ENCODE measurements at regions not wholly inside any gene's neighbourhood (a gene's known extent, or its start where the extent isn't known, plus 50 kb on each side); places are given as distances from the start of the nearest gene placed in this dataset.

- ChIA-PET RAD21 (ENCODE audit: unreplicated experiment) (no interaction called here), CTCF (no interaction called here), POLR2A (no interaction called here), SMC1A (ENCODE audit: uncharacterized antibody, unreplicated experiment) (no interaction called here)
- no peak for DNase-seq (ENCODE audit: low read depth, low spot score)
- Histone ChIP-seq H3K36me3 (ENCODE audit: control insufficient read depth in 2 of 2, insufficient read depth in 2 of 2, low read length in 1 of 2) (no peaks in the 10 kb centered on the region), H3K9ac (ENCODE audit: control insufficient read depth, insufficient read depth, low read length) (no peak overlapping the region), H3K27ac (ENCODE audit: control insufficient read depth, insufficient read depth) (no peak overlapping the region), H4K20me1 (ENCODE audit: control insufficient read depth, insufficient read depth) (no peaks in the 10 kb centered on the region), H3K4me2 (ENCODE audit: control insufficient read depth, insufficient read depth) (no peak overlapping the region), H2AFZ (ENCODE audit: control insufficient read depth, low read depth, low read length) (no peak overlapping the region), H3K9me3 (replicated peaks; ENCODE audit: control insufficient read depth, insufficient read depth, low read length) (no peaks in the 10 kb centered on the region), H3K4me1 (ENCODE audit: control insufficient read depth, insufficient read depth, low read length) (no peaks in the 10 kb centered on the region), H3K79me2 (ENCODE audit: control insufficient read depth, insufficient read depth, low read length) (no peaks in the 10 kb centered on the region), H3K27me3 (replicated peaks in 1 of 2; ENCODE audit: control insufficient read depth in 2 of 2, insufficient read depth in 2 of 2, low read length in 1 of 2) (no peaks in the 10 kb centered on the region), H3K4me3 (no peak overlapping the region)
- in situ Hi-C loops (cut with MboI): no loop called here
- no peak for FAIRE-seq
- WGBS (ENCODE audit: insufficient coverage, insufficient replicate concordance, low lambda C conversion rate, missing lambda C conversion rate): 0% methylated on average over 1 of the region's 1 CpG
- BruUV-seq (replicated peaks): no TSS peak
- intact Hi-C loops (cut with micrococcal nuclease; ENCODE audit: unreplicated experiment): no loop called here
- TF ChIP-seq YY1 (IDR thresholded peaks at IDR 0.05; ENCODE audit: low read depth, low read length): no peak
- no peak for TF ChIP-seq TBL1XR1 (IDR thresholded peaks at IDR 0.05; ENCODE audit: low read depth, low read length)
- no peak for TF ChIP-seq USF1 (IDR thresholded peaks at IDR 0.05; ENCODE audit: borderline replicate concordance, extremely low read length, insufficient read depth, low read depth, low read length)
- no peak for ATAC-seq
These were observed 423.0 kb downstream of the TECRL start for GRCh38 chr4:63986253-63986652.

- ATAC-seq (no peak), DNase-seq (ENCODE audit: low read depth, low spot score) (no peak), FAIRE-seq (no peak)
- ChIA-PET CTCF (no interaction called here), POLR2A (no interaction called here), RAD21 (ENCODE audit: unreplicated experiment) (no interaction called here), SMC1A (ENCODE audit: uncharacterized antibody, unreplicated experiment) (no interaction called here)
- no peaks in the 10 kb centered on the region for H3K4me1 ChIP-seq (ENCODE audit: control insufficient read depth, insufficient read depth, low read length)
- H3K27me3 ChIP-seq (replicated peaks in 1 of 2; ENCODE audit: control insufficient read depth in 2 of 2, insufficient read depth in 2 of 2, low read length in 1 of 2): no peaks in the 10 kb centered on the region
- intact Hi-C loops (cut with micrococcal nuclease; ENCODE audit: unreplicated experiment) (no loop called here), in situ Hi-C loops (cut with MboI) (no loop called here)
- BruUV-seq (replicated peaks): no TSS peak
- no peaks in the 10 kb centered on the region for H3K79me2 ChIP-seq (ENCODE audit: control insufficient read depth, insufficient read depth, low read length)
- no peak overlapping the region for H2AFZ ChIP-seq (ENCODE audit: control insufficient read depth, low read depth, low read length)
- H3K4me3 ChIP-seq: no peak overlapping the region
- H3K9me3 ChIP-seq (replicated peaks; ENCODE audit: control insufficient read depth, insufficient read depth, low read length): no peaks in the 10 kb centered on the region
- no peak overlapping the region for H3K9ac ChIP-seq (ENCODE audit: control insufficient read depth, insufficient read depth, low read length)
- TF ChIP-seq NFIC (IDR thresholded peaks at IDR 0.05; ENCODE audit: low read depth, low read length): no peak
- TF ChIP-seq SREBF1 (IDR thresholded peaks at IDR 0.05; ENCODE audit: low read length): no peak
- TF ChIP-seq CHD1 (IDR thresholded peaks at IDR 0.05; ENCODE audit: low read depth, low read length): no peak
- no peaks in the 10 kb centered on the region for H4K20me1 ChIP-seq (ENCODE audit: control insufficient read depth, insufficient read depth)
- H3K36me3 ChIP-seq (ENCODE audit: control insufficient read depth in 2 of 2, insufficient read depth in 2 of 2, low read length in 1 of 2): no peaks in the 10 kb centered on the region
- no peak overlapping the region for H3K4me2 ChIP-seq (ENCODE audit: control insufficient read depth, insufficient read depth)
- H3K27ac ChIP-seq (ENCODE audit: control insufficient read depth, insufficient read depth): no peak overlapping the region
These were observed 426.0 kb downstream of the TECRL start for GRCh38 chr4:63983224-63983623.

All from GM12878 (cell line).